DMS 273 treated with DMSO at 0.1 percent for 48 hours (cell line): ENCODE measurements at regions not wholly inside any gene's neighbourhood (a gene's known extent, or its start where the extent isn't known, plus 50 kb on each side); places are given as distances from the start of the nearest gene placed in this dataset.

Experiments used
- DNase-seq: peaks from one replicate; lab custom pipeline; 2025; lab: John Stamatoyannopoulos, UW

GRCh38 chr4:25578432-25578831, 77.2 kb upstream of the SLC34A2 start:
- no peak for DNase-seq

- no peak for DNase-seq
Observed at GRCh38 chr4:25580633-25581467, 74.8 kb upstream of the SLC34A2 start.

DNA sequence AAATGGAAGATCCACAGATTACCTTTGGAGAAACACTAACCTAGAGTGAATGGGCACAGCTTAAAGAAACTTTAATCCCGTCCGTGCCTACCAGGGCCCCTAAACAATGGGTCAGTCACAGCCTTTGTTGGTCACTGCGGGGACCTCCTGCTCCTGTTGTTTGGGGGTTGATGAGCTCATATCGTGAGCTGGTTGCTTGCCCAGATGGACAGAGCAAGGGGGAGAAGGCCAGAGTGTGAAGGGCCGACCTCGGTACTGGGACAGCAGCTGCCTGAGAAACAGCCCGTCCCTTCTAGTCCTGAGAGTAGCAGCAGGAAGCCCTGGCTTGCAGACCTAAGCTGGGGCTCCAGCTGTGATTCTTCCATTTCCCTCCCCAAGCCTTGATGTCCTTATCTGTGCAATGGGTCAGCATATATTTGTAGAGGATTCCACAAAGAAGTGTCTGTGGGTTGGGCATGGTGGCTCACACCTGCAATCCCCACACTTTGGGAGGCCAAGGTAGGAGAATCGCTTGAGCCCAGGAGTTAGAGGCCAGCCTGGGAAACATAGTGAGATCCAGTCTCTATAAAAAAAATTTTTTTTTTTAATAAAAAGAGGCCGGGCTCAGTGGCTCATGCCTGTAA, 69.6 kb upstream of the SLC34A2 start:
- DNase-seq, result no peak

DNA sequence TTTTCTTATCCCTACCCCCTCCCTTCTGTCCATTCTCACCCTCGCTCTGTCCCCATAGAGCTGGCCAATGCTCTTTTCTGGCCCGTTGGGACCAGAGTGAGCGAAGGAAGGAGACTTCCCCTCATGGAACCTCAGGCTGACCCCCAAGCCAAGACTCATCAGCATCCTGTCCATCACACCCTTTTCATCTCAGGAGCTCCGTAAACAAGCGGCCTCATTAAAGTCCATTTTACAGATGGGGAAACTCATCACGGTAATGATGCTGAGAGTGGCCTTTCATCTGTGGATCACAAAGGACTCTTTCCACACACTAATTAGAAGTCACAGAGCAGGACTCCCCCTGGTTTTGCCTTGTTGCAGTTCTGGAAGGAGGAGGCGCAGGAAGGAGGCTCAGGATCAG, 67.4 kb upstream of the SLC34A2 start:
- DNase-seq, result no peak

DNA sequence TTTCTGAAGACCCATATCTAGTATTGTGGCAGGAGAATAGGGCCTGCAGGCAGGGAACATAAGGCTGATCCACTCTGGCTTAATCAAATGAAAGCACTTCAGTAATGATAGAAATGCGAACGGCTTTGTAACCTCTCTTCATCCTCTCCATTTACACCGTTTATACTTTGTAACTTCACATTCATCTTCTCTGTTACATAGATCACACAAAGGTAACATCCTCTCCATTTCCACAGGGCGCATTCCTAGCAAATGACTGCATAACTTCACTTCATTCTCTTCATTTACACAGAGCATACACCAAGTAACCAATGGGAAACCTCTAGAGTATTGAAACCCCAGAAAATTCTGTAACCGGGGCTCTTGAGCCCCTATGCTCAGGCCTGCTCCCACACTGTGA, 65.5 kb upstream of the SLC34A2 start:
- DNase-seq, result no peak

DNA sequence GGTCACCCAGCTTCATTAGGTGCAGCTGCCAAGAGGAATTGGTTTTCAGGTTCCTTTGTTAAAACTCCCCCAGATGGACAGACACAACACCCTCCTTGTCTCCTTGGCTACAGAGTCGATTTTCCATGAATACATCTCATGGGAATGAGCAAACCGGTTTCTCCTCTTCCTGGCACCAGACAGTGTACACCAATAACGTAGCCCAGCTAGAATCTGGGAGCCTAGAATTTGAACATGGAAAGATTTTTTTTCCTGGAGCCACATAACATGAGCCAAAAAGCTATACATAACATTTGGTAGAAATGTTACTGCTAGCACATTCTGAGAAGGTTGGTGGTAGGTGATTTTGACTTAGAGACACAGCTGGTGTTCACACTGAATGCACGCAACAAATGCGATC, 62.9 kb upstream of the SLC34A2 start:
- no peak for DNase-seq
